Hepatocyte (in vitro differentiated cells): ENCODE measurements at regions not wholly inside any gene's neighbourhood (a gene's known extent, or its start where the extent isn't known, plus 50 kb on each side); places are given as distances from the start of the nearest gene placed in this dataset.

Experiments used
- DNase-seq: peaks from one replicate; pipeline ENCODE4 v3.0.0-alpha.2; 2016; ENCODE audit warnings: low spot score
- H2AFZ ChIP-seq: fragments of 200-600 bp; sonication (generic); 2 replicates; pipeline ENCODE4 v1.6.0; 2016; ENCODE audit warnings: antibody characterized with exemption, mild to moderate bottlenecking
- H3K27ac ChIP-seq: fragments of 200-600 bp; sonication (generic); 2 replicates; pipeline ENCODE4 v1.5.1; 2016; ENCODE audit warnings: mild to moderate bottlenecking
- H3K27me3 ChIP-seq: fragments of 200-600 bp; sonication (generic); 2 replicates; pipeline ENCODE4 v1.6.1; 2016
- H3K36me3 ChIP-seq: fragments of 200-600 bp; sonication (generic); replicated peaks from 2 replicates; pipeline ENCODE4 v1.5.1; 2016; ENCODE audit warnings: low read depth; ENCODE audit not compliant: insufficient read depth
- H3K4me1 ChIP-seq: fragments of 200-600 bp; sonication (generic); 2 replicates; pipeline ENCODE4 v1.5.1; 2016; ENCODE audit warnings: mild to moderate bottlenecking, moderate library complexity; ENCODE audit not compliant: insufficient read depth
- H3K4me2 ChIP-seq: fragments of 200-600 bp; sonication (generic); 2 replicates; pipeline ENCODE4 v1.6.0; 2016
- H3K4me3 ChIP-seq: fragments of 200-600 bp; sonication (generic); 2 replicates; pipeline ENCODE4 v1.5.1; 2016; ENCODE audit warnings: mild to moderate bottlenecking
- H3K79me2 ChIP-seq: fragments of 200-600 bp; sonication (generic); 2 replicates; pipeline ENCODE4 v1.6.0; 2017; ENCODE audit warnings: mild to moderate bottlenecking
- H3K9me2 ChIP-seq: fragments of 200-600 bp; sonication (generic); replicated peaks from 2 replicates; pipeline ENCODE4 v1.6.0; 2017; ENCODE audit warnings: mild to moderate bottlenecking; ENCODE audit not compliant: insufficient read depth
- H3K9me3 ChIP-seq: fragments of 200-600 bp; sonication (generic); 2 replicates; pipeline ENCODE4 v1.5.1; 2016; ENCODE audit warnings: low read depth, mild to moderate bottlenecking
- H4K20me1 ChIP-seq: fragments of 200-600 bp; sonication (generic); 2 replicates; pipeline ENCODE4 v1.6.0; 2016; ENCODE audit warnings: mild to moderate bottlenecking; ENCODE audit not compliant: insufficient read depth, poor library complexity, severe bottlenecking
- EZH2 ChIP-seq: fragments of 200-600 bp; sonication (generic); IDR thresholded peaks from 2 replicates; pipeline ENCODE4 v1.6.1; 2016; ENCODE audit warnings: antibody characterized with exemption, mild to moderate bottlenecking, borderline replicate concordance
- EZH2phosphoT487 ChIP-seq: fragments of 200-600 bp; sonication (generic); IDR thresholded peaks from one replicate; pipeline ENCODE4 v1.6.1; 2018; ENCODE audit warnings: antibody characterized with exemption, mild to moderate bottlenecking, low read depth, moderate library complexity; ENCODE audit not compliant: unreplicated experiment, severe bottlenecking
- WGBS: methylation state at CpG from one replicate; pipeline ENCODE4 v1.1.6; 2016; ENCODE audit warnings: low lambda C conversion rate; ENCODE audit errors: missing lambda C conversion rate; 5-methylcytosine and 5-hydroxymethylcytosine counted together
- TF ChIP-seq, protein P1 (sequence below): fragments of 200-600 bp; sonication (generic); IDR thresholded peaks from 2 replicates; pipeline ENCODE4 v1.5.1; 2016; ENCODE audit warnings: antibody characterized with exemption, mild to moderate bottlenecking; ENCODE audit not compliant: poor library complexity

DNA sequence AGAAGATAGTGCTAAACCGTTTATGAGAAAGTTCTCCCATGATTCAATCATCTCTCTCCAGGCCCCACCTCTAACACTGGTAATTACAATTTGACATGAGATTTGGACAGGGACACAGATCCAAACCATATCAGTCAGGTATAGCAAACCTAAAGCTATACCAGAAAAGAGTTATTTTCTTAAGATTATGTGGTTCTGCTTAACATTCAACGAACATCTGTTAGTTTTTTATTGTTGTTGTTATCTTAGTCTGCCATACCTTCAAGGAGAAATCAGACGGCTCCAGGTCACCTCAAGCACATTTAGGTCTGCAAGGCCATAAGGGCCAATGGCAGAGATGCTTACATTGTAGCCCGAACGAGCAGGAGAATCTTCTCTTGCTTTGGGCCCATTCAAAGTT lies 89.5 kb upstream of the ETV3 start:
- Histone ChIP-seq H3K9me2 (no peaks in the 10 kb centered on the region), H3K4me1 (no peaks in the 10 kb centered on the region), H3K4me2 (no peak overlapping the region), H3K9me3 (no peaks in the 10 kb centered on the region), H4K20me1 (no peaks in the 10 kb centered on the region), H3K27me3 (peaks cover 2% of the 10 kb centered on the region), H3K79me2 (no peaks in the 10 kb centered on the region), H3K4me3 (no peak overlapping the region), H3K27ac (no peak overlapping the region), H3K36me3 (no peaks in the 10 kb centered on the region), H2AFZ (no peak overlapping the region)
- DNase-seq: no peak
- TF ChIP-seq, protein P1, sequence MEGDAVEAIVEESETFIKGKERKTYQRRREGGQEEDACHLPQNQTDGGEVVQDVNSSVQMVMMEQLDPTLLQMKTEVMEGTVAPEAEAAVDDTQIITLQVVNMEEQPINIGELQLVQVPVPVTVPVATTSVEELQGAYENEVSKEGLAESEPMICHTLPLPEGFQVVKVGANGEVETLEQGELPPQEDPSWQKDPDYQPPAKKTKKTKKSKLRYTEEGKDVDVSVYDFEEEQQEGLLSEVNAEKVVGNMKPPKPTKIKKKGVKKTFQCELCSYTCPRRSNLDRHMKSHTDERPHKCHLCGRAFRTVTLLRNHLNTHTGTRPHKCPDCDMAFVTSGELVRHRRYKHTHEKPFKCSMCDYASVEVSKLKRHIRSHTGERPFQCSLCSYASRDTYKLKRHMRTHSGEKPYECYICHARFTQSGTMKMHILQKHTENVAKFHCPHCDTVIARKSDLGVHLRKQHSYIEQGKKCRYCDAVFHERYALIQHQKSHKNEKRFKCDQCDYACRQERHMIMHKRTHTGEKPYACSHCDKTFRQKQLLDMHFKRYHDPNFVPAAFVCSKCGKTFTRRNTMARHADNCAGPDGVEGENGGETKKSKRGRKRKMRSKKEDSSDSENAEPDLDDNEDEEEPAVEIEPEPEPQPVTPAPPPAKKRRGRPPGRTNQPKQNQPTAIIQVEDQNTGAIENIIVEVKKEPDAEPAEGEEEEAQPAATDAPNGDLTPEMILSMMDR: no peak
- TF ChIP-seq EZH2 (no peak), EZH2phosphoT487 (no peak)
- WGBS: 83% methylated on average over 5 of the region's 5 CpGs

DNA sequence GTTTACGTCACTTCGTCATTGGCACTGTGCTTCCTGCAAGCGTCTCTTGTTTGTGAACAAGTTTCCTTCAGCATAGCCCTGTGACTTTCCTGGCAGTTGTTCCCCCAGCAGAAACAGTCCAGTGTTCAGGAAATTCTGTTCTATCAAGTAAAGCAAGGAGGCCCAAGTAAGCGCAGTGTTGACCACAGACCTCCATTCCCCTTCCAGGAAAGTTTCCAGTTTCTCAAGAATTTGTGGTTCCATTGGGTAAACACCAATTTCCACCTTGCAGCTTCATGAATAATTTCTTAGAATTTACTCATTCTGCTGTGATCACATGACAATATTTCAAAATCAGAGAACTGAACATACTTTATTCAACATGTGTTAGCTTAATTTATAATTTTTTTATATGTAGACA lies 88.5 kb upstream of the ETV3 start:
- 96% methylated on average over 4 of the region's 4 CpGs for WGBS

DNA sequence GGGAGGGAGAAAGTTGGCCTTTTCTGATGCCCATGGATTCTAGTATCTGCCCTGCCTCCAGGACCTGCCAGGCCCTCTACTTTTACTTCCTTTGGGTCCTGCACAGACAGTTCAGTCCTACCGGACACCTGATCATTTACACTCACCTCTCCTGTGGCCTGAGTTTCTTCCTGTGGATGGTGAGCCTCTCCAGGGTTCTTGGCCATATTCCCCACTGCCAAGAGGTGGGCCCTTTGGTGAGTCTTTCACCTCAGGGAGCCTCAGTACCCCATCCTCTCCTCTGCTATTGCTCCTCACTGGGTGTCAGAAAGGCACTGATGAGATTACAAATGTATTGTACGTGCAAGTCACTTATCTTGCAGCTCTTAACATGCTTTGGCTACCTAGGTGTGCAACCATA lies 81.4 kb upstream of the ETV3 start:
- TF ChIP-seq EZH2phosphoT487 (no peak), EZH2 (no peak)
- TF ChIP-seq, protein P1: no peak
- H3K79me2 ChIP-seq: no peaks in the 10 kb centered on the region
- 98% methylated on average over 2 of the region's 2 CpGs for WGBS

More for the DNA sequence above, 88.5 kb upstream of the ETV3 start:
- no peak overlapping the region for H2AFZ ChIP-seq
- no peaks in the 10 kb centered on the region for H3K9me3 ChIP-seq
- no peak overlapping the region for H3K27ac ChIP-seq
- TF ChIP-seq EZH2 (no peak), EZH2phosphoT487 (no peak)
- TF ChIP-seq, protein P1: no peak
- no peak overlapping the region for H3K4me3 ChIP-seq
- H4K20me1 ChIP-seq: no peaks in the 10 kb centered on the region
- H3K4me2 ChIP-seq: no peak overlapping the region
- DNase-seq: no peak
- no peaks in the 10 kb centered on the region for H3K4me1 ChIP-seq
- H3K79me2 ChIP-seq: no peaks in the 10 kb centered on the region
- H3K9me2 ChIP-seq: no peaks in the 10 kb centered on the region
- no peaks in the 10 kb centered on the region for H3K36me3 ChIP-seq
- peaks cover 2% of the 10 kb centered on the region for H3K27me3 ChIP-seq

DNA sequence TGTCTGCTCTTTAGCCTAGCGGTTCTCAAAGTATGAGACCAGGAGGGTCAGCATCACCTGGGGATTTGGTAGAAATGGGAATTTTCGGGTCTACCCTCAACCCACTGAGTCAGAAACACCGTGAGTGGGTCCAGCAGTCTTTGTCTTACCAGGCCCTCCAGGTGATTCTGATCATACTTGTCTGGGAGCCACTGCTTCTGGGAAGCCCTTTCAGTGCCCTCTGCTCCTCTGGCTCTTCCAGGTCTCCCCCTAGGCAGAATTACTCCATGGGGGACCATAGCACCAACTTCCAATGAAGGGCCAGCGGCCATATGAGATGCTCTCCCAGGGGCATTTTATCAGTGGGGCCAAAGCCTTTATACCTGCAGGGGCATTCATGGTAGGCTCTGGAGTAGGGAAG lies 81.0 kb upstream of the ETV3 start:
- Histone ChIP-seq H2AFZ (no peak overlapping the region), H3K4me2 (no peak overlapping the region), H3K27me3 (peaks cover 2% of the 10 kb centered on the region), H3K27ac (no peak overlapping the region), H3K4me3 (no peak overlapping the region), H3K4me1 (no peaks in the 10 kb centered on the region), H3K9me3 (no peaks in the 10 kb centered on the region), H3K36me3 (no peaks in the 10 kb centered on the region), H3K79me2 (no peaks in the 10 kb centered on the region), H4K20me1 (no peaks in the 10 kb centered on the region), H3K9me2 (no peaks in the 10 kb centered on the region)
- TF ChIP-seq EZH2: no peak
- WGBS: 91% methylated on average over 4 of the region's 4 CpGs
- no peak for DNase-seq

More for the DNA sequence above, 81.4 kb upstream of the ETV3 start:
- H4K20me1 ChIP-seq: no peaks in the 10 kb centered on the region
- no peak overlapping the region for H3K4me3 ChIP-seq
- H3K4me2 ChIP-seq: no peak overlapping the region
- no peak for DNase-seq
- H3K36me3 ChIP-seq: no peaks in the 10 kb centered on the region
- no peak overlapping the region for H3K27ac ChIP-seq
- H3K9me3 ChIP-seq: no peaks in the 10 kb centered on the region
- no peaks in the 10 kb centered on the region for H3K4me1 ChIP-seq
- peaks cover 2% of the 10 kb centered on the region for H3K27me3 ChIP-seq
- no peak overlapping the region for H2AFZ ChIP-seq
- H3K9me2 ChIP-seq: no peaks in the 10 kb centered on the region
